T-helper 1 cell (primary cell): ENCODE measurements at regions not wholly inside any gene's neighbourhood (a gene's known extent, or its start where the extent isn't known, plus 50 kb on each side); places are given as distances from the start of the nearest gene placed in this dataset.

Experiments used
- DNase-seq, 5 donors: peaks; one replicate each; pipeline ENCODE4 v3.0.0-alpha.2; 2012 to 2020

GRCh38 chr2:18639756-18640453 is 50.5 kb upstream of the NT5C1B start:
- no peak for DNase-seq
